Caco-2 (cell line): ENCODE measurements at regions not wholly inside any gene's neighbourhood (a gene's known extent, or its start where the extent isn't known, plus 50 kb on each side); places are given as distances from the start of the nearest gene placed in this dataset.
A peak's percentile ranks its signal among the peaks of the same experiment; 100 is the strongest.

Experiments used
- BruUV-seq: library from RNA; stranded (reverse); fragments of 400-500 nt; replicated peaks from 2 replicates; lab custom pipeline; 2021; lab: Mats Ljungman, UMichigan
- CTCF ChIA-PET: fragments of 300-600 bp; sonication (Branson Sonifier 250); formaldehyde crosslinking; loops from one replicate; lab custom pipeline; 2022; ENCODE audit warnings: antibody characterized with exemption; lab: Charles Lee
- POLR2A ChIA-PET: fragments of 300-600 bp; sonication (Branson Sonifier 250); formaldehyde crosslinking; loops from one replicate; lab custom pipeline; 2022; ENCODE audit warnings: antibody characterized with exemption; lab: Charles Lee
- DNase-seq, 2 experiments: peaks; one replicate each; pipeline versions ENCODE4 v3.0.0 to v3.0.0-alpha.2; 2020 to 2022
- H3K27me3 ChIP-seq: replicated peaks from 2 replicates; pipeline ENCODE4 v1.6.0; 2011; ENCODE audit warnings: low read length; ENCODE audit not compliant: control insufficient read depth, insufficient read depth
- H3K36me3 ChIP-seq: 2 replicates; pipeline ENCODE4 v1.5.1; 2011; ENCODE audit warnings: low read length; ENCODE audit not compliant: control insufficient read depth, insufficient read depth
- H3K4me1 ChIP-seq: fragments of 250-450 bp; sonication (Bioruptor Pico); 2 replicates; pipeline ENCODE4 v1.5.1; 2020; ENCODE audit warnings: mild to moderate bottlenecking
- H3K4me3 ChIP-seq: 2 replicates; pipeline ENCODE4 v1.5.1; 2011; ENCODE audit warnings: low read depth, mild to moderate bottlenecking, control low read depth, low read length
- H3K9me3 ChIP-seq: fragments of 250-450 bp; sonication (Bioruptor Pico); 2 replicates; pipeline ENCODE4 v1.5.1; 2020; ENCODE audit warnings: mild to moderate bottlenecking, moderate library complexity
- H3K27ac Mint-ChIP-seq: one replicate; pipeline ENCODE4 v1.8.0; 2022; ENCODE audit warnings: mixed read lengths; ENCODE audit not compliant: unreplicated experiment
- H3K27me3 Mint-ChIP-seq: one replicate; pipeline ENCODE4 v1.8.0; 2022; ENCODE audit warnings: mixed read lengths; ENCODE audit not compliant: insufficient read depth, unreplicated experiment
- H3K36me3 Mint-ChIP-seq: one replicate; pipeline ENCODE4 v1.8.0; 2022; ENCODE audit warnings: mild to moderate bottlenecking, mixed read lengths; ENCODE audit not compliant: insufficient read depth, unreplicated experiment
- H3K4me1 Mint-ChIP-seq: one replicate; pipeline ENCODE4 v1.8.0; 2022; ENCODE audit warnings: low read depth, mixed read lengths; ENCODE audit not compliant: unreplicated experiment
- H3K4me3 Mint-ChIP-seq: one replicate; pipeline ENCODE4 v1.8.0; 2022; ENCODE audit warnings: mild to moderate bottlenecking, moderate library complexity, mixed read lengths; ENCODE audit not compliant: unreplicated experiment
- H3K9me3 Mint-ChIP-seq: one replicate; pipeline ENCODE4 v1.8.0; 2022; ENCODE audit warnings: mixed read lengths; ENCODE audit not compliant: unreplicated experiment
- CTCF ChIP-seq, 2 experiments: fragments of 200-600 bp in 1 of 2; IDR thresholded peaks; 1 replicate in 1 of 2; 2 replicates in 1 of 2; pipeline versions ENCODE4 v1.5.1 to v1.8.0; 2011 to 2022; ENCODE audit warnings: antibody characterized with exemption in 1 of 2, control low read depth in 1 of 2, inconsistent platforms in 1 of 2, low read depth in 1 of 2, low read length in 1 of 2, mild to moderate bottlenecking in 1 of 2, moderate library complexity in 1 of 2; ENCODE audit not compliant: insufficient read depth in 1 of 2, severe bottlenecking in 1 of 2, unreplicated experiment in 1 of 2
- intact Hi-C: fragments of 100-400 bp; cut with micrococcal nuclease; formaldehyde crosslinking; loops from one replicate; pipeline ENCODE4 v1.10.0; 2022; ENCODE audit not compliant: unreplicated experiment

- POLR2A ChIA-PET: interaction anchor here (0.6 to 1.7 kb wide), 2 partner anchors 36 to 73 kb away, joined by 3 to 4 read pairs; no protein-coding TSS in a partner anchor
- H3K4me3 Mint-ChIP-seq: peak overlapping the region; percentile 35
- intact Hi-C loops: no loop called here
- no peak for TF ChIP-seq CTCF (IDR thresholded peaks at IDR 0.05; ENCODE audit: insufficient read depth in 1 of 2, low read depth in 1 of 2, low read length in 1 of 2, severe bottlenecking in 1 of 2, unreplicated experiment in 1 of 2)
- BruUV-seq: no TSS peak
- H3K4me1 Mint-ChIP-seq: peaks cover 24% of the 10 kb centered on the region
- Histone ChIP-seq H3K36me3 (no peaks in the 10 kb centered on the region), H3K27me3 (no peaks in the 10 kb centered on the region), H3K4me3 (no peak overlapping the region), H3K9me3 (peaks cover 3% of the 10 kb centered on the region; the same call in 1 of the 2 replicates), H3K4me1 (peaks cover 57% of the 10 kb centered on the region)
- CTCF ChIA-PET: interaction anchor here (0.6 to 1.0 kb wide), 4 partner anchors 18 to 254 kb away, joined by 3 to 11 read pairs (median 3); no protein-coding TSS in a partner anchor
- H3K27me3 Mint-ChIP-seq: no peaks in the 10 kb centered on the region
- H3K9me3 Mint-ChIP-seq: peaks cover 2% of the 10 kb centered on the region
- H3K36me3 Mint-ChIP-seq: peaks cover 7% of the 10 kb centered on the region
- no peak for DNase-seq
- H3K27ac Mint-ChIP-seq: peak overlapping the region; percentile 81
These were observed 150.8 kb downstream of the ETS2 start for GRCh38 chr21:38956521-38956855.

GRCh38 chr21:38956007-38956406, 150.3 kb downstream of the ETS2 start:
- POLR2A ChIA-PET: interaction anchor here (1.7 kb wide), 1 partner anchor 73 kb away, joined by 4 read pairs; no protein-coding TSS in a partner anchor
- DNase-seq: no peak
- no peaks in the 10 kb centered on the region for H3K27me3 ChIP-seq
- no peaks in the 10 kb centered on the region for H3K27me3 Mint-ChIP-seq
- no peaks in the 10 kb centered on the region for H3K36me3 ChIP-seq
- peaks cover 3% of the 10 kb centered on the region; the same call in 1 of the 2 replicates for H3K9me3 ChIP-seq
- peaks cover 24% of the 10 kb centered on the region for H3K4me1 Mint-ChIP-seq
- no peak overlapping the region for H3K27ac Mint-ChIP-seq
- H3K4me3 ChIP-seq: no peak overlapping the region
- TF ChIP-seq CTCF (IDR thresholded peaks at IDR 0.05; ENCODE audit: insufficient read depth in 1 of 2, low read depth in 1 of 2, low read length in 1 of 2, severe bottlenecking in 1 of 2, unreplicated experiment in 1 of 2): no peak
- no peaks in the 10 kb centered on the region for H3K9me3 Mint-ChIP-seq
- H3K4me3 Mint-ChIP-seq: no peak overlapping the region
- BruUV-seq: no TSS peak
- CTCF ChIA-PET: no interaction called here
- H3K4me1 ChIP-seq: peaks cover 58% of the 10 kb centered on the region
- peaks cover 7% of the 10 kb centered on the region for H3K36me3 Mint-ChIP-seq
- intact Hi-C loops: no loop called here

GRCh38 chr21:38955495-38955894, 149.8 kb downstream of the ETS2 start:
- H3K36me3 ChIP-seq: no peaks in the 10 kb centered on the region
- no peak overlapping the region for H3K4me3 Mint-ChIP-seq
- H3K27ac Mint-ChIP-seq: no peak overlapping the region
- BruUV-seq: no TSS peak
- H3K36me3 Mint-ChIP-seq: peaks cover 7% of the 10 kb centered on the region
- intact Hi-C loops: no loop called here
- no peak overlapping the region for H3K4me3 ChIP-seq
- H3K27me3 Mint-ChIP-seq: no peaks in the 10 kb centered on the region
- CTCF ChIA-PET: no interaction called here
- POLR2A ChIA-PET: no interaction called here
- peaks cover 24% of the 10 kb centered on the region for H3K4me1 Mint-ChIP-seq
- DNase-seq: no peak
- peaks cover 3% of the 10 kb centered on the region; the same call in 1 of the 2 replicates for H3K9me3 ChIP-seq
- H3K27me3 ChIP-seq: no peaks in the 10 kb centered on the region
- TF ChIP-seq CTCF (IDR thresholded peaks at IDR 0.05; ENCODE audit: insufficient read depth in 1 of 2, low read depth in 1 of 2, low read length in 1 of 2, severe bottlenecking in 1 of 2, unreplicated experiment in 1 of 2): no peak
- peaks cover 61% of the 10 kb centered on the region for H3K4me1 ChIP-seq
- H3K9me3 Mint-ChIP-seq: no peaks in the 10 kb centered on the region
